HG03457 (cell line): ENCODE measurements at regions not wholly inside any gene's neighbourhood (a gene's known extent, or its start where the extent isn't known, plus 50 kb on each side); places are given as distances from the start of the nearest gene placed in this dataset.
"Not testable (repeated sequence)": the region's sequence is repeated elsewhere in the genome, so short reads cannot be mapped to it uniquely, and the experiment has no call there.

ENCODE experiments used
- ATAC-seq: cut with Tn5 transposase; IDR thresholded peaks from one replicate; pipeline ENCODE4 v1.9.1; 2021; ENCODE audit warnings: moderate number of reproducible peaks; ENCODE audit not compliant: unreplicated experiment

- no peak for ATAC-seq
These were observed 78.7 kb upstream of the PNPT1 start for GRCh38 chr2:55772109-55772980.

- ATAC-seq: no peak
These were observed 78.0 kb upstream of the PNPT1 start for GRCh38 chr2:55771612-55772011.

DNA sequence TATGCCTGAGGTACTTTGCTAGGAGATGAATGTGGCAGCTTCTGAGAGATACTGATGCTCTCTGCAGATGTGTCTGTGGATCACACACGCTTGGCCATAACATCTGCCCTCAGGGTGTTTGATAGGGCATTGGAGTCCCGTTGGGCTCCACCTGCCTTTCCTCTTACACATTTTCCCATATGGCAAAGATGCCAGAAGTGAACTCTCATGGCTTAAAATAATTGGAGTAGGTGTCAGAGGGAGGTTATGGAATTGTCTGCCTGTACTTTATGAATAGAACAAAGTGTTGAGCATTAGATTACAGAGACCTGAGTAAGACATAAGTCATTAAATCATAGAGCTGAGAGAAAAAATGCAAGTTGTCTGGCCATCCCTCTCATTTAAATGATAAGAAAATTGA lies 75.3 kb upstream of the PNPT1 start:
- ATAC-seq: no peak

- no peak for ATAC-seq
These were observed 73.3 kb upstream of the PNPT1 start for GRCh38 chr2:55766947-55767346.

DNA sequence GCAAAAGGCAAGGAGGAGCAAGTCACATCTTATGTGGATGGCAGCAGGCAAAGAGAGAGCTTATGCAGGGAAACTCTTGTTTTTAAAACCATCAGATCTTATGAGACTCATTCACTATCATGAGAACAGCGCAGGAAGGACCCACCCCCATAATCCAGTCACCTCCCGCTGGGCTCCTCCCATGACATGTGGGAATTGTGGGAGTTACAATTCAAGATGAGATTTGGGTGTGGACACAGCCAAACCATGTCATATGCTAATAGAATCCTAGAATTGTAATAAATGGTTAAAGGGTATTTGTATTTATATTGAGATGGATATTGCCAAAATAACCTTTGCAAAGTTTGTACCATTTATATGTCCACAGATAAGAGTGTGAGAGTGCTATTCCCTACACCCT lies 72.1 kb upstream of the PNPT1 start:
- ATAC-seq: not testable (repeated sequence)

- no peak for ATAC-seq
These were observed 70.1 kb upstream of the PNPT1 start for GRCh38 chr2:55763721-55764120.

GRCh38 chr2:55761526-55761925 lies 67.9 kb upstream of the PNPT1 start:
- ATAC-seq: no peak

DNA sequence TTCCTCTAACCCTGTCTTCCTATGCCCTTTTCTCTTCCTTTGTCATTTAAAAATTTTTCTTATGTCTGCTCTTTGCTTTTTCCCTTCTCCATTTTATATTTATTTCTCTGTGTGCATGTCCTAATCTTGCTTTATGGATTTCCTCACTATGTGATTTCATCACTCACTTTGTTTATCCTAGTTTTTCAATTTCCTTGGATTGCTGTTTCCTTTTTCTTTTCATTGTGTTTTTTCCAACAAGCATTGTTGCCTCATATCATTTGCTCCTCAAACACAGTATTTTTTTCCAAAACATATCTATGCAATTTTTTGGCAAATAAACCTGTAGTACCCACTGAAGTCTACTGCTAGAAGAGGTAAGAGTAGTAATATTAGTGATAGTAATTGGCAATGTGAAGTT lies 67.4 kb upstream of the PNPT1 start:
- ATAC-seq: no peak

GRCh38 chr2:55760125-55760524 lies 66.5 kb upstream of the PNPT1 start:
- ATAC-seq: no peak

- no peak for ATAC-seq
These were observed 65.8 kb upstream of the PNPT1 start for GRCh38 chr2:55759271-55759921.

GRCh38 chr2:55751966-55752365 lies 58.3 kb upstream of the PNPT1 start:
- no peak for ATAC-seq

GRCh38 chr2:55743583-55743982 lies 49.9 kb upstream of the PNPT1 start:
- no peak for ATAC-seq
